ENCODE measurements at regions not wholly inside any gene's neighbourhood (a gene's known extent, or its start where the extent isn't known, plus 50 kb on each side); places are given as distances from the start of the nearest gene placed in this dataset.

GRCh38 chr6:14440215-14440910 is 322.8 kb downstream of the CD83 start:
- ChIA-PET POLR2A (no interaction called here), RAD21 (ENCODE audit: low non-redundant PET in 1 of 2, low total read pairs in 2 of 2, uncharacterized antibody in 2 of 2, unreplicated experiment in 2 of 2) (no interaction called here), CTCF (no interaction called here)
- no peaks in the 10 kb centered on the region for H3K9me3 ChIP-seq (ENCODE audit: control insufficient read depth in 1 of 2, insufficient read depth in 1 of 2, low read depth in 1 of 2, low read length in 2 of 2)
- no peaks in the 10 kb centered on the region for H4K20me1 ChIP-seq (ENCODE audit: insufficient read depth)
- H3K4me3 ChIP-seq (replicated peaks in 1 of 2; ENCODE audit: low read depth in 1 of 2, low read length in 2 of 2): no peak overlapping the region
- ATAC-seq (no peak), DNase-seq (ENCODE audit: low read depth, low spot score) (no peak)
- no peaks in the 10 kb centered on the region for H3K4me1 ChIP-seq (ENCODE audit: control insufficient read depth in 1 of 2, insufficient read depth in 2 of 2, low read length in 2 of 2)
- H3K9me2 ChIP-seq (ENCODE audit: insufficient read depth): no peaks in the 10 kb centered on the region
- TF ChIP-seq POLR2A (IDR thresholded peaks at IDR 0.05; ENCODE audit: borderline replicate concordance, extremely low read depth, insufficient read depth, insufficient read length): no peak
- TF ChIP-seq CTCF (IDR thresholded peaks at IDR 0.05 in 2 of 3, conservative IDR thresholded peaks at IDR 0.05 in 1 of 3; ENCODE audit: borderline replicate concordance in 1 of 3, insufficient read depth in 1 of 3, low read depth in 2 of 3, low read length in 2 of 3): no peak
- no peak for TF ChIP-seq CBX3 (IDR thresholded peaks at IDR 0.05; ENCODE audit: low read depth)
- TF ChIP-seq JUND (IDR thresholded peaks at IDR 0.05): no peak
- no peak for TF ChIP-seq EZH2phosphoT487 (IDR thresholded peaks at IDR 0.05; ENCODE audit: borderline replicate concordance)
- TF ChIP-seq ZFX (IDR thresholded peaks at IDR 0.05): no peak
- TF ChIP-seq TCF7L2 (IDR thresholded peaks at IDR 0.05; ENCODE audit: borderline replicate concordance, extremely low read depth, insufficient read depth, insufficient read length): no peak
- no peak for TF ChIP-seq ZNF274 (IDR thresholded peaks at IDR 0.05; ENCODE audit: low read depth, low read length)
- TF ChIP-seq EZH2 (IDR thresholded peaks at IDR 0.05): no peak
- no peak for TF ChIP-seq EGR1 (IDR thresholded peaks at IDR 0.05; ENCODE audit: low read depth)
- TF ChIP-seq ATF3 (IDR thresholded peaks at IDR 0.05): no peak
- TF ChIP-seq MAX (IDR thresholded peaks at IDR 0.05): no peak
- H3K36me3 ChIP-seq (ENCODE audit: control insufficient read depth in 1 of 2, insufficient read depth in 2 of 2, low read length in 2 of 2): no peaks in the 10 kb centered on the region
- no peak overlapping the region for H3K9ac ChIP-seq (ENCODE audit: low read length)
- H2AFZ ChIP-seq (ENCODE audit: low read depth, low read length, poor library complexity, severe bottlenecking): no peak overlapping the region
- H3K79me2 ChIP-seq (ENCODE audit: insufficient read depth, low read length): no peaks in the 10 kb centered on the region
- no peaks in the 10 kb centered on the region for H3K27me3 ChIP-seq (ENCODE audit: insufficient read depth, low read length)
- no peak overlapping the region for H3K27ac ChIP-seq (ENCODE audit: low read depth, low read length)
- H3K4me2 ChIP-seq (ENCODE audit: low read length): no peak overlapping the region
- intact Hi-C loops (cut with micrococcal nuclease): no loop called here
- BruUV-seq (replicated peaks): no TSS peak

Measured in HCT116 (cell line).